ENCODE measurements at regions not wholly inside any gene's neighbourhood (a gene's known extent, or its start where the extent isn't known, plus 50 kb on each side); places are given as distances from the start of the nearest gene placed in this dataset.
A peak's percentile ranks its signal among the peaks of the same experiment; 100 is the strongest.
"Not testable (repeated sequence)": the region's sequence is repeated elsewhere in the genome, so short reads cannot be mapped to it uniquely, and the experiment has no call there.

DNA sequence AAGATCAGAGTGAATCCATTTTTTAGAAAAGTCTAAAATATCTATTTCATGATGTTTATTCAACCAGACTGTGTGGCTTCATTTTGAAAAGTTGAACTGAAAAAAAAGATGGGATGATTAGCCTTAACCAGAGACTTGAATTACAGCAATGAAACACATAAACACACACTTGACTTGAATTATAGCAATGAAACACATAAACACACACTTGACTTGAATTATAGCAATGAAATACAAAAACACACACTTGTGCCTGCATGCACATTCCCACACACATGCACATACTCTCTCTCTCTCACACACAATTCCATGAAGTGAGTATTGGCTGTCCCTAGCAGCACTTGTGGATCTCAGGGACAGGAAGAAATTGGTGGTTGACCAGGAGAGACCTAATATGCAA is 286.8 kb downstream of the USP46 start:
- H3K9me3 Mint-ChIP-seq: no peaks in the 10 kb centered on the region

DNA sequence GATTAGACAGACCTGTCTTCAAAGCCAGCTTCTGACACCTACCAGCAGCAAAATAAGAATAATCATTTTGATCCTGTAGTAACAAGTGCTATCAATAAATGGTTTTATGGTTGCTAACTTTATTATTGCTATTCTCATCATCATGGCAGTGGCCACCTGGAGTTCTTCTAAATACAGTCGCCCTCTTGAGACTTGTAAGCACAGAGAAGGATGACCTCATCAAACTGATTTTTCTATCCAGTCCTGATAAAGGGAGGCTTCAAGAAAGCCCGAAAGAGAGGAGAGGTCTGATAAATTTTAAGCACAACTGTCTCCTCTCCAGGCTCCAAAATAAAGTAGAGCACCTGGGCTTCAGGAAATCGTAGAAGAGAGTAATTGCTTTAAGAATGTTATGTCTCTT is 286.4 kb downstream of the USP46 start:
- ATAC-seq (replicated peaks in 1 of 2) (no peak), DNase-seq (no peak)
- Mint-ChIP-seq H3K27ac (no peak overlapping the region), H3K4me1 (ENCODE audit: low read depth) (no peaks in the 10 kb centered on the region), H3K9me3 (no peaks in the 10 kb centered on the region), H3K27me3 (ENCODE audit: low read depth) (peaks cover 6% of the 10 kb centered on the region), H3K36me3 (ENCODE audit: insufficient read depth in 2 of 2) (no peaks in the 10 kb centered on the region), H3K4me3 (no peak overlapping the region)

More for the DNA sequence above, 286.8 kb downstream of the USP46 start:
- Mint-ChIP-seq H3K27me3 (ENCODE audit: low read depth) (peaks cover 6% of the 10 kb centered on the region), H3K36me3 (ENCODE audit: insufficient read depth in 2 of 2) (no peaks in the 10 kb centered on the region), H3K4me3 (no peak overlapping the region), H3K4me1 (ENCODE audit: low read depth) (no peaks in the 10 kb centered on the region), H3K27ac (no peak overlapping the region)
- ATAC-seq (replicated peaks in 1 of 2) (no peak), DNase-seq (no peak)

DNA sequence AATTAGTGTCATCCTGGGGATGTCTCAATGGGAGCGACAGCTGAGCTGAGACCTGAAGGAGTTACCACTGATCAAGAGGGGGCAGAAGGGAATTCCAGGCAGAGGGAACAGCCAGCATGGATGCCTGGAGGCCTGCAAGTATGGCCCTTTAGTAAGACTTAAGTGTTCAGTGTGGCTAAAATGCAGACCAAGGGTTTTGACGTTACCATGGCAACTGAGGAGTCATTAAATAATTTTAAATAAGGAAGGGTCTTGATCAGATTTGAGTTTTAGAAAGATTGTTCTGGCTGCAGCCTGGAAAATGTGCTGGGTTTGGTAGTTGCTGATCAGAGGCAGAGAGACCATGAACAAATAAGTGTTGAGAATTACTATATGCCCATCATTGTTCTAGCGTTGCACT is 285.5 kb downstream of the USP46 start:
- no peak overlapping the region for H3K27ac Mint-ChIP-seq
- DNase-seq: no peak
- no peak for ATAC-seq (replicated peaks in 1 of 2)
- H3K4me3 Mint-ChIP-seq: no peak overlapping the region
- H3K27me3 Mint-ChIP-seq (ENCODE audit: low read depth): peaks cover 6% of the 10 kb centered on the region
- H3K9me3 Mint-ChIP-seq: no peaks in the 10 kb centered on the region
- no peaks in the 10 kb centered on the region for H3K36me3 Mint-ChIP-seq (ENCODE audit: insufficient read depth in 2 of 2)
- no peaks in the 10 kb centered on the region for H3K4me1 Mint-ChIP-seq (ENCODE audit: low read depth)

DNA sequence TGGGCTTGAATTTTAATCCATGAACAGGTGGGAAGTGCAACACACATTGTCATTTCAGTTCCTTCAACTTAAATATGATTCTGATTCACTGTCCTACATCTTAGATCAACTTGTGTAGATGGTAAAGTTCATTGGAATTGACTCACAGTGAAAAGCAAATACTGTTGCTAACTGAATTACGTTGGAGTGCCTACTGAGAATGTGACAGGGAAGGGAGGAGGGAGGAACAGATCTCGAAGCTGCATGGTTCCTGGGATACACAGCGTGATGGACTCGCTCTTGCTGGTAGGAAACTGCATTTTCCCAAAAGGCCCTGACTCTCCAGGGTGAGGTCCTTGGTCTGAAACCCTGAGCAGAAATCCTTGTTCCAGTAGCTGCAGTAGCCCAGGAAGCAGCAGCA is 284.2 kb downstream of the USP46 start:
- peaks cover 6% of the 10 kb centered on the region for H3K27me3 Mint-ChIP-seq (ENCODE audit: low read depth)
- H3K4me1 Mint-ChIP-seq (ENCODE audit: low read depth): no peaks in the 10 kb centered on the region
- ATAC-seq (replicated peaks in 1 of 2): no peak
- no peaks in the 10 kb centered on the region for H3K36me3 Mint-ChIP-seq (ENCODE audit: insufficient read depth in 2 of 2)
- no peak overlapping the region for H3K4me3 Mint-ChIP-seq
- H3K27ac Mint-ChIP-seq: no peak overlapping the region
- DNase-seq: no peak
- no peaks in the 10 kb centered on the region for H3K9me3 Mint-ChIP-seq

DNA sequence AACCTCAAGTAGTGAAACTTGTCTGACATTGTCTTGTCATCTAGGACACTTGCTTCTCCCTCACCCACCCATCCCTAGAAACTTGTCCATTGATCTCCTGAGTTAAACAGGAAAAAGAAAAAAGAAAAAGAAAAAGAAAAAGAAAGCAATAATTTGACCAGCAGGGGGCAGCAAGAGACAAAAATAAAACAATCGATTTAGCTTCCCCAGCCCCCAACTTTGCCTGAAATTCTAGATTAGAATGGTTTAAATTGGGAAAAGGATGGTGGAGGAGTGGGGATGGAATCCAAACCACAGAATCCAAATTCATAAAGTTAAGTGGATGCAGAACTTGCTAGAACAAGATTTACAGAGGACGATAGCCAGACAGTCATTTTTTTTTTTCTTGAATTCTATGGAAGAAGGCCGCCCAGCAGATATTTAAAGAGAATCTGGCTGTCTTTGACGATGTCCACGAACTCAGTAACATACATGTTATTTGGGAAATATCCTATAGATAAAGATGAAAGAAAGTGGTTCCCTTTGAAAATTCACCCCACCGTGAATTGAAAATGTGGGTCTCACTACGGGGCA is 282.9 kb downstream of the USP46 start:
- peak; percentile 2 to 12 for DNase-seq

DNA sequence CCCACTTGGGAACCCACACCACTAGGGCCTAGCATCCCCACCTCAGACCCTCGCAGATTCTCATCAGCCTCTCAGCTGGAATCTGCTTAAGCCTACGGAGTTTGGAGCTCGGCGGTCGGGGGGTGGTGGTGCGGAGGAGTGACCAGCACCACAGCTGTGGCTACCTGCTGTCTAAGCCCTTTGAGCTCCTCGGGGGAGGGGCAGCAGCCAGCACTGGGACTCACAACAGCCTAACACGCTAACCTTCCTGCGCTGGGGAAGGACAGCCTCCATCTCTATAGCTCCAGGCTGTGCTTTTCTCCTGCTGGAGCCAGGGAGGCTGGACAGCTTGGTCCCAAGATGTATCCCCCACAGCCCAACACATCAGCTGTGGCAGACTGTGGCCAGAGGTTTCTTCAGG is 281.5 kb downstream of the USP46 start:
- no peak overlapping the region for H3K27ac Mint-ChIP-seq
- no peaks in the 10 kb centered on the region for H3K4me1 Mint-ChIP-seq (ENCODE audit: low read depth)
- DNase-seq (no peak), ATAC-seq (replicated peaks in 1 of 2) (no peak)
- H3K27me3 Mint-ChIP-seq (ENCODE audit: low read depth): peaks cover 7% of the 10 kb centered on the region
- no peaks in the 10 kb centered on the region for H3K9me3 Mint-ChIP-seq
- H3K4me3 Mint-ChIP-seq: no peak overlapping the region
- no peaks in the 10 kb centered on the region for H3K36me3 Mint-ChIP-seq (ENCODE audit: insufficient read depth in 2 of 2)

More for the DNA sequence above, 282.9 kb downstream of the USP46 start:
- ATAC-seq (replicated peaks in 1 of 2): no peak
- H3K4me1 Mint-ChIP-seq (ENCODE audit: low read depth): no peaks in the 10 kb centered on the region
- no peak overlapping the region for H3K4me3 Mint-ChIP-seq
- H3K36me3 Mint-ChIP-seq (ENCODE audit: insufficient read depth in 2 of 2): no peaks in the 10 kb centered on the region
- H3K27me3 Mint-ChIP-seq (ENCODE audit: low read depth): peaks cover 13% of the 10 kb centered on the region
- H3K9me3 Mint-ChIP-seq: no peaks in the 10 kb centered on the region
- H3K27ac Mint-ChIP-seq: no peak overlapping the region

DNA sequence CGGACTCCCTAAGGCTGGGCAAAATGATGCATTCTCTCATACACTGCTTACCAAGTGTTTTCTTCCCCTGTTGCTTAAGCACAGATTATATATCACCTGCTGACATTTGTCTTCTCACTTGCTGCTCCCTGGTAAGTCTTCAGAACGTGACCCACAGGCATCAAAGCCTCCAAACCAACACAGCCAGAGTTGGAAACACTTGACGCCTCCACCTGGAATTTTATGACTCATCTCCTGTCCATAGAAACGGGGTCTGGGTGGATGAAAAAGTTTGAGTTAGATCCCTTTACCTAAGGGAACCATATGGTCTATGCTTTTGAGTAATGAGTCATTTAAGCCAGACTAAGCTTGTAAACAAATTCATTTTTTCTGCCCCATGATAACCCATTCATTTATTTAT is 251.6 kb downstream of the USP46 start:
- H3K9me3 Mint-ChIP-seq: peaks cover 4 to 8% of the 10 kb centered on the region in 2 donors
- H3K36me3 Mint-ChIP-seq (ENCODE audit: insufficient read depth in 2 of 2): peaks cover 3 to 7% of the 10 kb centered on the region in 2 donors
- H3K27me3 Mint-ChIP-seq (ENCODE audit: low read depth): no peaks in the 10 kb centered on the region
- H3K4me3 Mint-ChIP-seq: no peak overlapping the region
- ATAC-seq (replicated peaks in 1 of 2) (no peak), DNase-seq (no peak)
- H3K4me1 Mint-ChIP-seq (ENCODE audit: low read depth): no peaks in the 10 kb centered on the region
- no peak overlapping the region for H3K27ac Mint-ChIP-seq

DNA sequence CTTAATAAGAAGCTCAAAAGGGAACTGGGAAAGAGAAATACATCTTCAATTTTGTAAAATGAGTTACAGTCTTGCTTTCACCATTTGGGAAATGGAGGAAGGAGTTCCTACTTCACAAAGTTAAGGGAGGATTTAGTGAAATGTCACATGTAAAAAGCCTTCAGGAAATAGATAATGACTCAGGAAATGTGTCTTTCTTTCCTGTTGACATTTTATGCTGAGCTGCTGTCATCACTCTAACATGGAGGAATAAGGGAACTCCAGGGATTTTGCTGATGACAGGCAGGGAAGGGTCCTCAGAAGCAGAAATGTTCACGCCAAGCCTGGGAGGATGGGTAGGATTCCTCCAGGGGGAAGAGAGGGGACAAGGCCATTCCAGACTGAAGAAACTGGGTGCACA is 251.1 kb downstream of the USP46 start:
- ATAC-seq (replicated peaks in 1 of 2): no peak
- no peak overlapping the region for H3K27ac Mint-ChIP-seq

DNA sequence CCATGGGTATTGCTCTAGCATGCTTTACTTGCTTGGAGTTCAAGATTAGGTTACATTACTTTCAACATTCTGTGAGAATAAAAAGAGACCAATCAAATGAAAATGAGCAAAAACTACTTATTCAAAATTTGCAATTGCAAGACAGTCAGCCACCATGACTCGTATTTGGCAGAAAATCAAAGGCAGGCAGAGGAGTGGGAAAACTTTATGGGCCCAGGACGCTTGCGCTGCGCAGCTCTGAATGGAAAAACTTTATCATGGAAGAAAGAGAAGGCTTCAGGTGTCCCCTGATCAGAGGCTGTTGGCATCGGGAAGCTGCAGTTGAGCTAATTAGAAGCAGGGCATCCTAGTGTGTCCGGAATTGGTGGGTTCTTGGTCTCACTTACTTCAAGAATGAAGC is 250.6 kb downstream of the USP46 start:
- H3K4me3 Mint-ChIP-seq: no peak overlapping the region
- H3K4me1 Mint-ChIP-seq (ENCODE audit: low read depth): no peaks in the 10 kb centered on the region
- H3K27ac Mint-ChIP-seq: no peak overlapping the region
- no peaks in the 10 kb centered on the region for H3K27me3 Mint-ChIP-seq (ENCODE audit: low read depth)
- H3K9me3 Mint-ChIP-seq: peaks cover 6 to 8% of the 10 kb centered on the region in 2 donors
- ATAC-seq (replicated peaks in 1 of 2): no peak
- DNase-seq: no peak
- peaks cover 3 to 7% of the 10 kb centered on the region in 2 donors for H3K36me3 Mint-ChIP-seq (ENCODE audit: insufficient read depth in 2 of 2)

More for the DNA sequence above, 251.1 kb downstream of the USP46 start:
- no peak overlapping the region for H3K4me3 Mint-ChIP-seq
- no peaks in the 10 kb centered on the region for H3K4me1 Mint-ChIP-seq (ENCODE audit: low read depth)
- peaks cover 6 to 8% of the 10 kb centered on the region in 2 donors for H3K9me3 Mint-ChIP-seq
- DNase-seq: no peak
- H3K27me3 Mint-ChIP-seq (ENCODE audit: low read depth): no peaks in the 10 kb centered on the region
- peaks cover 3 to 7% of the 10 kb centered on the region in 2 donors for H3K36me3 Mint-ChIP-seq (ENCODE audit: insufficient read depth in 2 of 2)

DNA sequence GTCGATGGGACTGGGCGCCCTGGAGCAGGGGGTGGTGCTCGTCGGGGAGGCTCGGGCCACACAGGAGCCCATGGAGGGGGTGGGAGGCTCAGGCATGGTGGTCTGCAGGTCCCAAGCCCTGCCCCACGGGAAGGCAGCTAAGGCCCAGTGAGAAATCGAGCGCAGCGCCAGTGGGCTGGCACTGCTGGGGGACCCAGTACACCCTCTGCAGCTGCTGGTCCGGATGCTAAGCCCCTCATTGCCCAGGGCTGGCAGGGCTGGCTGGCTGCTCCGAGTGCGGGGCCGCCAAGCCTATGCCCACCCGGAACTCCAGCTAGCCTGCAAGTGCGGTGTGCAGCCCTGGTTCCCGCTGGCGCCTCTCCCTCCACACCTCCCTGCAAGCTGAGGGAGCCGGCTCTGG is 249.3 kb downstream of the USP46 start:
- not testable (repeated sequence) for H3K9me3 Mint-ChIP-seq; H3K27ac Mint-ChIP-seq; DNase-seq; H3K36me3 Mint-ChIP-seq (ENCODE audit: insufficient read depth in 2 of 2); H3K27me3 Mint-ChIP-seq (ENCODE audit: low read depth); H3K4me1 Mint-ChIP-seq (ENCODE audit: low read depth); ATAC-seq (replicated peaks in 1 of 2); H3K4me3 Mint-ChIP-seq

DNA sequence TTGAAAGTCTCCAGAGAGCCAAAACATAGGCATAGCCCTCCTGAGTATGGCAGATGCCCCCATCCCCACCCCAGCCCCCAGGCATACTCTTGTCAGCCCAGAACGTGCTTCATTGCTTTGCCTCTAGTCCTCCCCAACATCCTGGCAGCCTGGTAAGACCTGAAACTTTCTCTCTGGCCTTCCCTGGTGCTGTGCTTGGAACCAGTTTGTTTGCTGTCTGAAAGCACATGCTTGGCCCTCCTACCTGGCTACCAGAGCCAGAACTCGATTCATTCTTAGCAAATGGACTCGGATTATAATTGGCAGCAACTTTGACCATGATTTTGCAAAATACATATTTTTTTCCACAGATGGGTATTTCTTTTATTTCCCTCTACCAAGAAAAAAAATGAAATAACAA is 248.1 kb downstream of the USP46 start:
- H3K4me1 Mint-ChIP-seq (ENCODE audit: low read depth): no peaks in the 10 kb centered on the region
- H3K4me3 Mint-ChIP-seq: no peak overlapping the region
- peaks cover 3 to 7% of the 10 kb centered on the region in 2 donors for H3K36me3 Mint-ChIP-seq (ENCODE audit: insufficient read depth in 2 of 2)
- DNase-seq: no peak
- no peak overlapping the region for H3K27ac Mint-ChIP-seq
- no peak for ATAC-seq (replicated peaks in 1 of 2)
- peaks cover 6 to 8% of the 10 kb centered on the region in 2 donors for H3K9me3 Mint-ChIP-seq
- no peaks in the 10 kb centered on the region for H3K27me3 Mint-ChIP-seq (ENCODE audit: low read depth)

DNA sequence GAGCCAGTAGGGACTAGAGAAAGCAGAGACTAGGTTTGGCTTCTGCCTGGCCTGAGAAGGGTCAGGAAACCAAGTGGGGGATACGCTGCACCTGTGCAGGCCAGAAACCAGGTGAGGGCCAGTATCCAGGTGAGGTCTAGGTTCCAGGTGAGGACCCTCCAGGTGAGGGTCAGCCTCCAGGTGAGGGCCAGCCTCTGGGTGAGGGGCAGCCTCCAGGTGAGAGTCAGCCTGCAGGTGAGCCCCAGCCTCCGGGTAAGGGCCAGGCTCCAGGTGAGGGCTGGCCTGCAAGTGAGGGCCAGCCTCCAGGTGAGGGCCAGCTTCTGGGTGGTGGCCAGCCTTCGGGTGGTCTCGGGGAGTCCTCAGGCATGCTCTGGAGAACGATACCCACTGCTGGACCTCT is 238.8 kb downstream of the USP46 start:
- no peak overlapping the region for H3K27ac Mint-ChIP-seq
- ATAC-seq (replicated peaks in 1 of 2) (no peak), DNase-seq (no peak)
- no peak overlapping the region for H3K4me3 Mint-ChIP-seq
- no peaks in the 10 kb centered on the region for H3K4me1 Mint-ChIP-seq (ENCODE audit: low read depth)
- peaks cover 0 to 1% of the 10 kb centered on the region in 2 donors for H3K36me3 Mint-ChIP-seq (ENCODE audit: insufficient read depth in 2 of 2)
- no peaks in the 10 kb centered on the region for H3K27me3 Mint-ChIP-seq (ENCODE audit: low read depth)
- peaks cover 3 to 4% of the 10 kb centered on the region in 2 donors for H3K9me3 Mint-ChIP-seq

DNA sequence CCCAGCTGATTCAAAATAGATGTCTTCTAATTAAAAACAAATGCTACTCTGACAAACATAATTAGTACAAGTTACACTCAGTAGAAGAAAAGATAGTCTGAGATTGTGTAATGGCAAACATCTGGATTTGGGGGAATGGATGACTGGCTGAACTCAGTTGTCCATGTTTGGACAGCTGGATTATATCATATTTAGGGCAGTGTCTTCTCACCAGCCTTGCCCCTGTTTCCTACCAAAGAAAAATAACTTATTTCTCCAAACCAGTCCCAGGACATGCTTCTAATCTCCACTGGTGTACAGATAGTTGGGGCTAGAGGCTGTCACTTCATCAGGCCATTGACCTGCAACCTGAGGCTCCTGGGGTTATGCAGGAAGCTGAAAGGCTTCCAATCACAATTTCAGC is 237.3 kb downstream of the USP46 start:
- ATAC-seq (replicated peaks in 1 of 2) (no peak), DNase-seq (no peak)
- no peak overlapping the region for H3K27ac Mint-ChIP-seq
- no peaks in the 10 kb centered on the region for H3K4me1 Mint-ChIP-seq (ENCODE audit: low read depth)
- H3K27me3 Mint-ChIP-seq (ENCODE audit: low read depth): no peaks in the 10 kb centered on the region
- peaks cover 3 to 4% of the 10 kb centered on the region in 2 donors for H3K9me3 Mint-ChIP-seq
- H3K36me3 Mint-ChIP-seq (ENCODE audit: insufficient read depth in 2 of 2): peaks cover 0 to 1% of the 10 kb centered on the region in 2 donors
- no peak overlapping the region for H3K4me3 Mint-ChIP-seq

DNA sequence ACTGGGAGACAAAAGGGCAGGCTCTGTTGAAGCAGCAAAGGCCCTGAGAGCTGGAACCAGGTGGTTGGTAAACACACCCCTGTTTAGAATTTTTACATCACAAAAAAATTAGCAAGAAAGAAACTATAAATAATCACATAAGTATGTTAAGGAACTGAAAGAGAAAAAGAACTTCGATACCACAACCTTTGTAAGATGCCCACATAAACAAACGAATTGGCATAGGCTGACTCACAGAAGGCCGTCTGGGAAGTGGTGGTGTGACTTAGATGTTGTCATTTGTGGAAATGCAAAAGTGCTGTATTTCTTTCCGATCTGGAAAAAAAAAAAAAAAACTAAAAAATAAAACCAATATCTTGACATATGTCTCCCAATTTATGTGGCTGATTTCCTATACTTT is 235.1 kb downstream of the USP46 start:
- no peaks in the 10 kb centered on the region for H3K27me3 Mint-ChIP-seq (ENCODE audit: low read depth)
- no peak overlapping the region for H3K27ac Mint-ChIP-seq
- ATAC-seq (replicated peaks in 1 of 2): no peak
- no peaks in the 10 kb centered on the region for H3K4me1 Mint-ChIP-seq (ENCODE audit: low read depth)
- H3K9me3 Mint-ChIP-seq: peaks cover under 1% of the 10 kb centered on the region in 2 donors
- no peak for DNase-seq
- no peak overlapping the region for H3K4me3 Mint-ChIP-seq
- peaks cover 0 to 1% of the 10 kb centered on the region in 2 donors for H3K36me3 Mint-ChIP-seq (ENCODE audit: insufficient read depth in 2 of 2)

All from activated T-cell treated with anti-CD3 and anti-CD28 coated beads, Interleukin-2, amount 50 U/mL, for 72 hours (primary cell).